Coronary artery (tissue), 2 donors: ENCODE measurements at regions not wholly inside any gene's neighbourhood (a gene's known extent, or its start where the extent isn't known, plus 50 kb on each side); places are given as distances from the start of the nearest gene placed in this dataset.

Source experiments
- DNase-seq: peaks from one replicate; pipeline ENCODE4 v3.0.0-alpha.2; 2017; ENCODE audit warnings: low spot score
- H3K27ac ChIP-seq, 2 donors: fragments of 200-600 bp; sonication (generic); one replicate each; pipeline ENCODE4 v1.5.1; 2016 to 2019
- H3K4me3 ChIP-seq: fragments of 200-600 bp; sonication (generic); 2 replicates; pipeline ENCODE4 v1.5.1; 2016; ENCODE audit warnings: mild to moderate bottlenecking, moderate library complexity
- CTCF ChIP-seq: fragments of 200-600 bp; sonication (generic); IDR thresholded peaks from one replicate; pipeline ENCODE4 v1.5.1; 2019; ENCODE audit warnings: antibody characterized with exemption

- TF ChIP-seq CTCF = no peak
- no peak overlapping the region for H3K27ac ChIP-seq
- H3K4me3 ChIP-seq = no peak overlapping the region
- DNase-seq = no peak
These were observed 754.7 kb downstream of the DTWD2 start for GRCh38 chr5:118233606-118234005.

GRCh38 chr5:118228489-118228888 lies 759.9 kb downstream of the DTWD2 start:
- no peak overlapping the region for H3K27ac ChIP-seq
- no peak for TF ChIP-seq CTCF
- no peak for DNase-seq
- no peak overlapping the region for H3K4me3 ChIP-seq

GRCh38 chr5:118224546-118224945 lies 763.8 kb downstream of the DTWD2 start:
- no peak for DNase-seq
- Histone ChIP-seq H3K27ac (no peak overlapping the region), H3K4me3 (no peak overlapping the region)
- TF ChIP-seq CTCF = no peak

GRCh38 chr5:118220556-118221195 lies 767.7 kb downstream of the DTWD2 start:
- no peak overlapping the region for H3K4me3 ChIP-seq
- TF ChIP-seq CTCF = no peak
- no peak for DNase-seq

GRCh38 chr5:118211606-118212005 lies 776.7 kb downstream of the DTWD2 start:
- Histone ChIP-seq H3K4me3 (no peak overlapping the region), H3K27ac (no peak overlapping the region)
- no peak for TF ChIP-seq CTCF
- no peak for DNase-seq

More at GRCh38 chr5:118220556-118221195, 767.7 kb downstream of the DTWD2 start:
- H3K27ac ChIP-seq = no peak overlapping the region

- no peak for TF ChIP-seq CTCF
- H3K4me3 ChIP-seq = no peak overlapping the region
- H3K27ac ChIP-seq = no peak overlapping the region
- DNase-seq = no peak
These were observed 780.3 kb downstream of the DTWD2 start for GRCh38 chr5:118208031-118208453.

GRCh38 chr5:118199801-118200200 lies 788.5 kb downstream of the DTWD2 start:
- H3K27ac ChIP-seq = no peak overlapping the region
- DNase-seq = no peak
- no peak overlapping the region for H3K4me3 ChIP-seq
- no peak for TF ChIP-seq CTCF
